ENCODE measurements at regions not wholly inside any gene's neighbourhood (a gene's known extent, or its start where the extent isn't known, plus 50 kb on each side); places are given as distances from the start of the nearest gene placed in this dataset.
"Not testable (repeated sequence)": the region's sequence is repeated elsewhere in the genome, so short reads cannot be mapped to it uniquely, and the experiment has no call there.

GRCh38 chr11:106173291-106173690 is 95.8 kb downstream of the AASDHPPT start:
- no peaks in the 10 kb centered on the region for H3K9me3 ChIP-seq (ENCODE audit: low read depth, low read length, poor library complexity, severe bottlenecking)
- POLR2A ChIA-PET (ENCODE audit: low non-redundant PET), result no interaction called here
- no peak for TF ChIP-seq EZH2 (IDR thresholded peaks at IDR 0.05; ENCODE audit: borderline replicate concordance, low read depth, low read length, poor library complexity, severe bottlenecking)
- no peak for TF ChIP-seq CTCF (conservative IDR thresholded peaks at IDR 0.05; ENCODE audit: low read depth, low read length)
- DNase-seq (ENCODE audit: low spot score), result no peak
- no peak overlapping the region for H3K4me3 ChIP-seq (ENCODE audit: low read depth, low read length, poor library complexity, severe bottlenecking)
- intact Hi-C loops (cut with micrococcal nuclease; ENCODE audit: unreplicated experiment), result no loop called here
- H3K27me3 ChIP-seq (replicated peaks; ENCODE audit: insufficient read depth, low read depth, low read length, poor library complexity), result no peaks in the 10 kb centered on the region
- BruUV-seq (replicated peaks), result no TSS peak
- H3K4me1 ChIP-seq (ENCODE audit: insufficient read depth, low read length, poor library complexity, severe bottlenecking), result no peaks in the 10 kb centered on the region
- CTCF ChIA-PET, result no interaction called here
- no peak overlapping the region for H3K27ac ChIP-seq (ENCODE audit: low read depth, low read length, poor library complexity, severe bottlenecking)
- no peaks in the 10 kb centered on the region for H3K36me3 ChIP-seq (ENCODE audit: insufficient read depth, low read length, poor library complexity, severe bottlenecking)

DNA sequence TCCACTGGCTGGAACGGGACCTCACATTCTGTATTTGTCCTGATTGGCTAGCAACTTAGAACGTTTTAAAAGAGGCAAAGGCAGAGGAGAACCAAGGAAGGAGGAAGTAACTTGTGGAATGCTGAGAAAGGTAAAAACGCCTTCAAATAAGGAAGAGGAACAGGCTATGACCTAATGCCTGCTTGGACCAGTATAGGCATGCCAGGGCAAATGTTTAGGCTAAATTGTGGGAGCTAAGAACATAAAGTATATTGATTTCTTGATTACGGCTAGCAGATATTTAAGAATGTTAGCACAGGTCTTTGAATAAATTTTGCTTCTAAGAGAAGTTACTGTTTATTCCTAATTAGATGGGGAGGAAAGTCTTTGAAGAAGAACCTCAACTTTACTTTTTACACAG is 96.5 kb downstream of the AASDHPPT start:
- H3K4me3 ChIP-seq (ENCODE audit: low read depth, low read length, poor library complexity, severe bottlenecking); DNase-seq (ENCODE audit: low spot score); CTCF ChIA-PET; H3K9me3 ChIP-seq (ENCODE audit: low read depth, low read length, poor library complexity, severe bottlenecking); POLR2A ChIA-PET (ENCODE audit: low non-redundant PET); intact Hi-C loops (cut with micrococcal nuclease; ENCODE audit: unreplicated experiment); BruUV-seq (replicated peaks); H3K4me1 ChIP-seq (ENCODE audit: insufficient read depth, low read length, poor library complexity, severe bottlenecking); H3K27ac ChIP-seq (ENCODE audit: low read depth, low read length, poor library complexity, severe bottlenecking); H3K36me3 ChIP-seq (ENCODE audit: insufficient read depth, low read length, poor library complexity, severe bottlenecking); H3K27me3 ChIP-seq (replicated peaks; ENCODE audit: insufficient read depth, low read depth, low read length, poor library complexity): not testable (repeated sequence)

GRCh38 chr11:106176817-106177216 is 99.4 kb downstream of the AASDHPPT start:
- H3K27me3 ChIP-seq (replicated peaks; ENCODE audit: insufficient read depth, low read depth, low read length, poor library complexity), result no peaks in the 10 kb centered on the region
- no peaks in the 10 kb centered on the region for H3K9me3 ChIP-seq (ENCODE audit: low read depth, low read length, poor library complexity, severe bottlenecking)
- ChIA-PET POLR2A (ENCODE audit: low non-redundant PET) (no interaction called here), CTCF (no interaction called here)
- TF ChIP-seq EZH2 (IDR thresholded peaks at IDR 0.05; ENCODE audit: borderline replicate concordance, low read depth, low read length, poor library complexity, severe bottlenecking) (no peak), CTCF (conservative IDR thresholded peaks at IDR 0.05; ENCODE audit: low read depth, low read length) (no peak)
- H3K36me3 ChIP-seq (ENCODE audit: insufficient read depth, low read length, poor library complexity, severe bottlenecking), result no peaks in the 10 kb centered on the region
- BruUV-seq (replicated peaks), result no TSS peak
- DNase-seq (ENCODE audit: low spot score), result no peak
- H3K27ac ChIP-seq (ENCODE audit: low read depth, low read length, poor library complexity, severe bottlenecking), result no peak overlapping the region
- intact Hi-C loops (cut with micrococcal nuclease; ENCODE audit: unreplicated experiment), result no loop called here
- H3K4me1 ChIP-seq (ENCODE audit: insufficient read depth, low read length, poor library complexity, severe bottlenecking), result no peaks in the 10 kb centered on the region
- H3K4me3 ChIP-seq (ENCODE audit: low read depth, low read length, poor library complexity, severe bottlenecking), result no peak overlapping the region

DNA sequence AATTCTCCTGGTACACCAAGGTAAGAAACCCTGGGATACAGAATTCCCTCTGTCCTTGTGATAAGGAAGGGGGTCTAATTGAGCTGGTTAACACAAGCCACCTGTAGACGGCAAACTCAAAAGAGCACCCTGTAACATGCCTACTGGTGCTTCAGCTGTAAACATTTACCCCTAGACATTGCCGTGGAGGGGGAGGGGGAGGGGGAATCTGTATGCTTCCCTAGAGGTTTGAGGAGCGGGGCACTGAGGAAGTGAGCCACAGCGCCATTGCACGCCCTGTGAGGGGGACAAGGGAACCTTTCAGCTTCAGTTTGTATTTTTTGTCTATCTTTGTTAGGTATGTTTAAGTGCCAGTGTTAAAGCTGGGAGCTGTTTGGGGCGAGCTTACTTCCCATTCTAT is 99.8 kb downstream of the AASDHPPT start:
- Histone ChIP-seq H3K4me1 (ENCODE audit: insufficient read depth, low read length, poor library complexity, severe bottlenecking) (no peaks in the 10 kb centered on the region), H3K36me3 (ENCODE audit: insufficient read depth, low read length, poor library complexity, severe bottlenecking) (no peaks in the 10 kb centered on the region), H3K27me3 (replicated peaks; ENCODE audit: insufficient read depth, low read depth, low read length, poor library complexity) (no peaks in the 10 kb centered on the region), H3K27ac (ENCODE audit: low read depth, low read length, poor library complexity, severe bottlenecking) (no peak overlapping the region), H3K4me3 (ENCODE audit: low read depth, low read length, poor library complexity, severe bottlenecking) (no peak overlapping the region), H3K9me3 (ENCODE audit: low read depth, low read length, poor library complexity, severe bottlenecking) (no peaks in the 10 kb centered on the region)
- DNase-seq (ENCODE audit: low spot score), result no peak
- TF ChIP-seq EZH2 (IDR thresholded peaks at IDR 0.05; ENCODE audit: borderline replicate concordance, low read depth, low read length, poor library complexity, severe bottlenecking) (no peak), CTCF (conservative IDR thresholded peaks at IDR 0.05; ENCODE audit: low read depth, low read length) (no peak)
- intact Hi-C loops (cut with micrococcal nuclease; ENCODE audit: unreplicated experiment), result no loop called here
- BruUV-seq (replicated peaks), result no TSS peak
- POLR2A ChIA-PET (ENCODE audit: low non-redundant PET), result no interaction called here
- CTCF ChIA-PET, result no interaction called here

All from A673 (cell line).